HG03521 (cell line): ENCODE measurements at regions not wholly inside any gene's neighbourhood (a gene's known extent, or its start where the extent isn't known, plus 50 kb on each side); places are given as distances from the start of the nearest gene placed in this dataset.
"Not testable (repeated sequence)": the region's sequence is repeated elsewhere in the genome, so short reads cannot be mapped to it uniquely, and the experiment has no call there.

Experiments
- ATAC-seq: cut with Tn5 transposase; IDR thresholded peaks from one replicate; pipeline ENCODE4 v1.9.1; 2021; ENCODE audit warnings: mild to moderate bottlenecking, moderate library complexity; ENCODE audit not compliant: unreplicated experiment

DNA sequence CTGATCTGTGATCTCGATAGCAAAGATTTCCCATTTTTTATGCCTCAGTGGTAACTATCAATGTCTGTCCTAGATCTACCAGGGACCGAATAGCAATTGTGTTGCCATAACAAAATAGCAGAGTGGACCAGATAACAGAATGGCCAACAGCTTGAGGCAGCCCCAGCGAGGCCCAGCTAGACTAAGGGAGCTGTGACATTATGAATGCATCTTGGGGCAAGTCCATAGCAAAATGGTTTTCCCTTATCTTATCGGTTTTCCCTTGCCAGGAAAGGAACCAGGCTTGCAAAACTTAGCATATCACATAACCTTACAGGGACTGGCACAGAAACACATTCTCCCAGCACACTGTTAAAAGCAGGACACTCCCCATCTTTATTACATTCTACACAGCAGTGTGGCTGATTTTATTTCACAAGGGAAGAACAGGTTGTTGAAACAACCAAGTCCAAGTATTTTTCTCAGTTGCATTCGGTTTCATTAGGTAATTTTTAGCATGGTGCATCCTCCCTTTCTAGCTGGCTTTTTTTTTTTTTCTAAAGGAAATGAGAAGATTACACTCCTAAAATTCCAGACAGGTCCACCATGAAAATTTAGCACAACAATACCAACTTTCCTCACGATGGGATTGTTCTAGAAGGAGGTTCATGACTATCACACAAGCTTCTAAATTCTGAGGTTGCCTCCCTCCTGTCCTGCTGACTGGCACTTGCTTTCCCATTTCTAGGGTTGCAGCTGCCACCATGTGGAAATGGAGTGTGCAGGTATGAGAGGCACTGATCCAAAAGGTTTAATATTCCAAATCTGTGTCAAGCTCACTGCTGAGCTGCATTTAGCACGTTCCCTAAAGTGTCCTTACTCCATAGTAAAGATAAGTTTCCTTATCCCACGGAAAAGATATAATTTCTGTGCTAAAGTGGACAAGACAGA lies 97.0 kb upstream of the SLC35G4 start:
- ATAC-seq, result no peak

DNA sequence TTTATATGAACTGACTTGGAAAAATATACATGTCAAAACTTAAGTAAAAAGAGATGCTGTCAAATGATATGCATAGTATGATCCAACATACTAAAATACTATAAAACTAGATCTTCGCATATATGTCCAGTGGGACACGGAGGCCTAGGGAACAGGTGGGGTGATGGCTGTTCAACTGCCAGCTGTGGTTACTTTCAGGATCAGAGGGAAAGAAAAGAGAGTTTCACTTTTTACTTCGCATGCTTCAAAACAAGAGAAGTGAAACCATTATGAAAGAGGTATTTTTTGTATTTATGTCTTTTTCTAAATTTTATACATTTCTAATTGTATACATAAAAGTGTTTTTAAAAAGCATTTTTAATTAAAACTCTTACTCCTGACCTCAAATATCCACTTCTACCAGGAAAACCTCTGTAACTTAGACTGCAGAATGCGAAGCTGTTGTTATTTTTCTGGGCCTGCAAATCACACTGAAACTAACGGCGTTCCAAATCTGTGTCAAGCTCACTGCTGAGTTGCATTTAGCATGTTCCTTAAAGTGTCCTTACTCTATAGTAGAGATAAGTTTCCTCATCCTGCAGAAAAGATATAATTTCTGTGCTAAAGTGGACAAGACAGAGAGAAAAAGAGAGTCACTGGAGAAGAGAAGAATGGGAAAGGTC lies 97.8 kb upstream of the SLC35G4 start:
- ATAC-seq, result no peak

DNA sequence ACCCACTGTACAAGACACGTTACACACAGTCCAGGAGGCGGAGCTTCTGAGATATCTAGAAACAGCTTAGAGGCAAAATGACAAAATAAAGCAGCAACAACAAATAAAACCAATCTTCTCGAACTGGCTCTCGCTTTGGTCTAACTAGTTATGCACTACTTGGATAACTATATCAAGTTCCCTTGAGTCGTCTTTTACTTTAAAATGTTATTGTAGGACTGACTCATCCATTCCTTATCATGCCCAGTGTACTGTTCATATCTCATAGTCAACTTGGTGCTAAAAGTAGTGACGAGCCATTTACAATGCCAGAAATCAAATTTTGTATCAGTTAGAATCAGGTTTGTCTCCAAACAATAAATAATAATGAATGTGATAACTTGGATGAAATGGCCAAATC lies 102.5 kb upstream of the SLC35G4 start:
- ATAC-seq, result no peak

DNA sequence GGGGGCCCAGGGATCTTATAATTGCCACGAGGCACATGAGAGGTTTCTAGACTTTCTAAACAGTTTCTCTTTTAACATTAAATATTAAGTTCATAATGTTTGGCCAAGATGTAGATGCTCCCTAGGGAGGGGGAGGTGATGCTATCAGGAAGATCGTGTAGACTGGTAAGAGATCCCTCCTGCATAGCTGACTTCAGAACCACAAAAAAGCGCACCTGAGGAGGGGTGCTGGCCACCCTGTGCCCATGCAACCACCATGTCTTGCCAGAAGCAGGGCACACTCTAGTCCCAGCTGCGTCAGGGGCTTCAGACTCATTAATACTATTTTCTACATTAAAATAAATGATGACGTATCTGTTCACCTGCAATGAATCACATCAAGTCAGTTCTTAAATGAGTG lies 103.4 kb upstream of the SLC35G4 start:
- no peak for ATAC-seq

DNA sequence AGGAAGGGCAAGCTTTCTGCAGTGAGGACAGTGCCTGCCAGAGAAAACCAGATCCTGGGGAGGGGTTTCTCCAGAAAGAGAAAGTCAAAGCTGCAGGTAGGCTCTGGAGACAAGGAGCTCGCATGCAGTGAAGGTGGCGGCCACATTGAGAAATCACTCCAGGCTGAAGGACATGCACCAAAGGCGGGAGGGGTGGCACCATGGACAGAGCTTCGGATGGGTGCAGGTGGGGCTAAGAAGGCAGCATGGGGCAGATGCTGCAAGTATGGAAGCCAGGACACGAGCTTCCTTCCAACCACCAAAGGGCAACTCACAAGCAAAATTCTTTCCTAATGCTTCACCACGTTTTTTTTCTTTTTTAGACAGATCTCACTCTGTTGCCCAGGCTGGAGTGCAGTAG lies 104.4 kb upstream of the SLC35G4 start:
- ATAC-seq, result no peak

DNA sequence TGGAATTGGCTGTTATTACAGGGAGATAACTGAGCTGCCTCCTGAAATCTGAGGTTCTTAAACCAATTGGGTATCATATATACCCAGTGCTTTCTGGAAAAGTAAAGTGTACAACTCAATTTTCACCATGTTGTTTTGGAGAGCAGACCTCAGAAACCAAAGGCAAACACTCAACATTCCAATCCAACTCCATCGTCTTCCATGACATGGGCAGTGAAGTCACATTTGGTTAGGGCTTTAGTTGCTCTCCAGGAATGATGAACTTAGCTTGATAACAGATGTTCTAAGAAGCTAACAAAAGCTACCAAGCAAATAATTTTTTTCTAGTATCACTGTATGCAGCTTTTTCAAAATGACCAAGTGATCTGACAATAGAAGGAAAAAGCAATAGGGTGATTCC lies 107.0 kb upstream of the SLC35G4 start:
- ATAC-seq, result no peak

DNA sequence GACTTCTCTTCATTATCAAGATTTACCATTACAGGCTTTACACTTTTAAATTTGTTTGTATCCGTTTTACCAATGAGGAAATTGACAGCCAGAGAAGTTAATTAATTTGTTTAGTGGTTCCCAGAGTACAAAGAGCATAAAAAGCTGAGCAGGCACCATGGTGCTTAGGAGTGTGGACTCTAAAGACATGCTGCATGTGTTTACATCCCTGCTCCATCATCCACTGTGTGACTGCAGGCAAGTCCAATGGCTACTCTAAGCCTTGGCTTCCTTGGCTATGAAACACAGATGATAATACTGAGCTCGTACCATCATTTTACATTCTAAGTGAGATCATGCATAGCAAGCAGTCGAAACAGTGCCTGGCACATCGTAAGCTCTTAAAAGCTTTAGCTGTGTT lies 108.0 kb upstream of the SLC35G4 start:
- ATAC-seq, result no peak

DNA sequence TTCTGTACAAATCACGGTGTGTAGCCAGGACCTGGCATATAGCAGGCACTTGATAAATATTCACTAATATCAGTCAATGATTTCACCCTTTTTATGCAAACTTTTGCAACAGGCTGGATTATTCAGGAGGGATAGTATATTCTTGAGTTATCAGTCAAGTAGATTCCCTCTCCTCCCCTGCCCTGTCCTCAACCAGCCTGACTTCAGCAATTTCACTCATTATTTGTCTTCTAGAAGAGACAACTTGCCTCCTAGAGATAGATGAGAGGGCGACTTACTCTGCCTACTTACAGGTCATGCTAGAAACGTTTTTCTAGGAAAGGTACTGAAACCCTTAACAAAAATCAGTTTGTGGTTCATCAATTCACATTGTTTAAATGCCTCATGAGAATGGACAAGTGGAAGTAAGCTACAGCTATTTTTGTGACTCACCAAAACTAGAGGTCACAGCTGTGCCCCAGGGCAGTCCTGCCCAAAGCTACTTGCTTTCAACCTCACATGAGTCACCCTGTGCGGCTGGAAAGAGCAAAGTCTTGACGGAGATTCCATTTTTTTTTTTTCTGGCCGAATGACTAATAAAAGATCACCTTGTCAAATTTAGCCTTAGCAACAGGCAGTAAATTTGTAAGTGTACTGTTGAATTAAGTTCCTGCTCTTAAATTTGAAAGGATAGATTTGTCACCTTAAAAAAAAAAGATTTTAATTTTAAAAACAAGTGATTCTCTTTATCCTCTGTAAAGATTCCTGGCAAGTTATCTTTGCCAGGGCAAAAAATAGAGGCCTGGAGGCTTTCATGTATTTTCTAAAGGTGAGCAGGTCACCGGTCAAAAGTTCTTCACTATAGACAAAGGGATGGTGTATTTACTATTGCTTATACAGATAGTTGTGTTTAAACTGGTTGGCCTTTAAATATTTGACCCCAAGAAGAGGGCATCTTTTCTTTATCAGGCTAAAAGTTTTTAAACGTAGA lies 109.0 kb upstream of the SLC35G4 start:
- ATAC-seq, result peak; percentile 79

DNA sequence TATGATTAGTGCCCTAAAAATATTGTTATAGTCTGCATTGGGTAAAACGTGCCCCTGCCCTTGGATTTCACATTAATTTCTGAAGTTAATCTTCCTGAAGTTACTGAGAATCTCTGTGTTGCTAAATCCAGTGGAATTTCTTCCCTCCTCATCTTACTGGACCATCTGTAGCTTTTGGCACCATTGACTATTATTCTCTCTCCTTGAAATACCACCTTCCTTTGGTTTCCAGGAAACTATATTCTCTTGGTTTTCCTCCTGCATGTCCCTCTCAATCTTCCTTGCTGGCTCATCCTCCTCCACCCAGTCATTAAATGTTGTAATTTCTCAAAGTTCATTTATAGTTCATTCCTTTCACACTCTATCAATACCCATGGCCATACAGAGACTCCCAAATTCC lies 110.6 kb upstream of the SLC35G4 start:
- ATAC-seq, result no peak

DNA sequence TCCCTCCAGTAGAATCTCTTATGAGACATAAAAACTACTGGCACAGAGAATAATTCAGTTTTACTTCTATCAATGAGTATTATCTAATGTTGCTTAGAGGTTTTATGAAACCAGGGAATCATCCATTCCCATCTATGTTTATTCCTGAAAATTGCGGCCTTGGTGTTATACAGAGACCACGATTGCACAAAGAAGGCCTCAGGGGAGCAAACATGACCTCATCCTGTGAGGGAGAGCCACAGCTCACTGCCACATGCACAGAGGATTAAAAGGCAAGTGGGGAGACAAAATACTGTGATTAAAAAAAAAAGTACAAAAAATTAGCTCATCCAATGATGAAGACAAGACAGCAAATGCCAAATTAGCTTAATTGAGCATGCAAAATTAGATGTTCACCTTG lies 111.8 kb upstream of the SLC35G4 start:
- ATAC-seq, result no peak

DNA sequence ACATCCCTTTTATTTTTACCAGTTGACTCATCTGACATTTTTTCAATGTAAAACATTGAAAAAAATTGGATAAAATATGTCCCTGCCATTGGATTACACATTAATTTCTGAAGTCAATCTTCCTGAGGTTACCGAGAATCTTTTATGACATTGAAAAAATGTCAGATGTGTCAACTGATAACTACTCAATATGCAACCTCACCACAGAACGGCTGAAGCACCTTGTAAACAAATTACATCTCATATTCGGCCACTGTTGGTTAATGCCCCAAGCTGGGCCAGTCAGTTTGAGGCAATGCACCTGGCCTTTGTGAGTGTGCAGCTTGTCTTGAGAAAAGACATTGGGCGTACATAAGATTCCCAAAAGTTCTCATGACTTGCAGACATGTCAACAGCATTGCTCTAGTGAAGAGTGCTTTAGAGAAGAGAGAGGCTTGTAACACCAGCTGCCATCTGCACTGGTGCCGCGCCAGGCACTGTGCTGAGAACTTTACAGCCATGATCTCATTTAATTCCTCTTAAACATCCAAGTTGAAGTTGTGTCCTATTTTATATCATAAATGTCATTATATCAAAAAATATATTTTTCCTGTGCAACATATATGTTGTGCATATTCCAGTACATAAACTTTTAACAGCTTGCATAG lies 112.7 kb upstream of the SLC35G4 start:
- no peak for ATAC-seq

DNA sequence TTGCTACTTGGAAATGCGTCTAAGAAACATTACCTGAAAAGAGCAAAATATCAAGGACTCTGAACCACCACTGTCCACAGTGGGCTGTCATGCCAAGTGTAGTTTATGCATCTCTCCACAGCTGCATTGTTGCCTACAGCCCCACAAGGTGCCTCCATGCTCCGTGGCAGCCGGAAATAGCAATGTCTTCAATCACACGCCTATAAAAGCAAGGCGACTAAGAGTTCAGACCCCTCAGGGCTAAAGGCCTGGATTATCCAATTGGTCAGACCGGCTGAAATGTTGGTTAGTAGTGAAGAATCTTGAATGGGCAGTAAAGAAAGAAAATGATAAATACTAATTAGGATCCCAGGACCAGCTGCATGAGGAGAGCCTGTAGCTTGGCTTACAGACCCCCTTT lies 114.0 kb upstream of the SLC35G4 start:
- no peak for ATAC-seq

DNA sequence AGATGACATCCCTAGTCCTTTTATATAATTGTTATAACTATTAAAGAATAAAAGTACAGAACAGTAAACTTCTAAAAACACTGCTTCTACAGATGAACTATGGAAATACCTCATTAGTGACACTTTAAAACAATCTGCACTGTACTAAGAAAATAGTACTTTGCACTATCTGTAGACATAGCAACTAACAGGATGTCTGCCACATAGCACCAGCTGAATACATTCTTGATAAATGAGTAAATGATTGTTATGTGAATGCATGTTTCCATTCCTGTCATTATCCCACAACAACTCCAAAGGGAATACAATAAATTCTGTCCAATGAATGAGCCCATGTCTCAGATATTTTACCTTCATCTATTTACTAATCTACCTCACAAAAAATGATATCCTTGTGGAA lies 115.3 kb upstream of the SLC35G4 start:
- ATAC-seq, result no peak

DNA sequence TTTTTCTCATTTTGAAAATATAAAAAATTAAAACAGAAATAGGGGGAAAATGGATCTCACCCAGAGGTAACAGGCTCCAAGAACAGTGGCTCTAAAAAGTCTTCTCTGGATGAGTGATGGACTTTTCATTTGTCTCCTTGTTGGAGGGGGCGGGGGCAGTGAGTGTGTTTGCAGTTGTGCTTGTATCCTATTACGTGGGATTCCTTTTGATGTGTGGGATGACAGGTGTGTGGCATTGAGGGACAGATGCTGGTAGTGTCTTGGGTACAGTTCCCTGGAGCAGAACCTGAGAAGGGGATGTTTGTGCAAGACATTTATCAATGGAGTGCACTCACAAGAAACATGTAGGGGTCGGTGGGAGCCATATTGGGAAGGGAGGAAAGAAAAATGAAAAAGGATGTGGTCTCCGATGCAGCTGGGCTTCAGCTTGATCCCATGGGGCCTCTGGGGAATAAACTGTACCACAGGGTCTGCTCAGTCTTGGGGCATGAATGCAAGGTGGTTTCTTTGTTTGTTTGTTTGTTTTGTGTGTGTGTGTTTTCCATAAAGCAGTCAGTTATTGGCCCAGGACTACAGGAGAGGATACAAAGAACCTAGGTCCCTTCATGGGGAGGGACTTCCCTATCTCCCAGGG lies 120.0 kb upstream of the SLC35G4 start:
- ATAC-seq, result no peak

DNA sequence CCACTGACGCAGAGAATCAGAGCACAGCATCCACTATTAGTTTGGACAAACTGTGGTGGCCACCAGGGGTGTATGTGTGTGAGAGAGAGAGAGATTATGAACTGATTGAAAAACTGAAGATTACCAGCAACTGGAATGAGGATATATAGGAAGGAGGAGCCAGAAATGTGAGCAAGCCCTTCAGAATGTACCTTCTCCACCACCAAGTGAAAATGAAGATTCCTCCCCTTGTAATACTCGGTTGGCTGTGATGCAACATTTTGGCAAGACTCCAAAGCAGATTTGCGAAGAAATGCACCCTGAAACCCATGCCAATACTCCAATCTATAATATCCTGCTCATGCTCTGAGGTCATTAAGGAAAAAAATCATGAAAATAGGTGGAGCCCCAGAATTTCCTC lies 121.2 kb upstream of the SLC35G4 start:
- ATAC-seq, result no peak

DNA sequence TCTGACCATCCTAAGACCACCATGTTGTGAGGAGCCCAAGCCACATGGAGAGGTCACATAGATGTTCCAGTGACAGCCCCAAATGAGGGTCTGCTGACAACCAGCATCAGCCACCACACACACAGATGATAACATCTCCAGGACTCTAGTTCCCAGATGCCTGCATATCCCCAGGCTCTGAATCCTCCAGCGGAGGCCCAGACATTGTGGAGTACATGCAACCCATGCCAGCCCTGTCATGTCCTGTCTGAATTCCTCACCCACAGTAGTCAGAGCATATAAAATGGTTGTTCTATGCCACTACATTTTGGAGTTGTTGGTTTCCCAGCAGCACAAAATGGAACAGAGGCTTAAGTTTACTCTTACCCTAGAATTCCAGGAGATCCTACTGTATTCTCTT lies 122.0 kb upstream of the SLC35G4 start:
- ATAC-seq, result no peak

DNA sequence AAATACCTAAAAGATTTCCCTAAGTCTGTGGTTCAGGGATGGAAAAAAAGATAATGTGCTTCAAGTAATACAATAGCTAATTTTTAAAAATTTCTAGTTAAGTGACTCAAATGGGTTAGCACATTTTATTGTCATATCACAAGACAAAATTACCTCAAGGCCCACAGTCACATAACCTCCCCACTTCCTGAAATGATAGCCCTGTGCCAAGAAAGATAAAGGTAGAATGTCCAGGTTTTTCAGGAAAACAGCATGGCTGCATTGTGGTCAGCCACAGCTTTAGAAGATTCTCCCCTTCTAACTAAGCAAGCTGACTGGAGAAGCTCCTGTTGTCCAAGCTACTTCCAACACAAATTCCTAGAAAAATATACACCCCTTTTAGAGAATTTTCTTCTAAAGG lies 127.1 kb upstream of the SLC35G4 start:
- ATAC-seq, result no peak

DNA sequence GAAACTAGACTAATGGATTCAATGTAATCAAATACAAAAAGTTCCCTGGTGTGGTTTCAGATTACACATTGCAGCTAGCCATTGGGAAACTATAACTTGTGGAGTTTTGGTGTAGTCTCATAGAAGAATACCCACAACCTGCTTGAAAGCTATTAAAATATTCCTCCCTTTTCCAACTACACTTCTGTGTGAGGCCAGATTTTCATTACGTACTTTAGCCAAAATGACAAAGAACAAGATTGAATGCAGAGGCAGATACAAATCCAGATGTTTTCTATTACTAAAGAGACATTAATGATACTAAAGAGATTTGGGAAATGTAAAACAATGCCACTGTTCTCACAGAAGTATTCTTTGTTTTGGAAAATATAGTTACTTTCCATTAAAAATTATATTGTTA lies 128.7 kb upstream of the SLC35G4 start:
- ATAC-seq, result no peak

DNA sequence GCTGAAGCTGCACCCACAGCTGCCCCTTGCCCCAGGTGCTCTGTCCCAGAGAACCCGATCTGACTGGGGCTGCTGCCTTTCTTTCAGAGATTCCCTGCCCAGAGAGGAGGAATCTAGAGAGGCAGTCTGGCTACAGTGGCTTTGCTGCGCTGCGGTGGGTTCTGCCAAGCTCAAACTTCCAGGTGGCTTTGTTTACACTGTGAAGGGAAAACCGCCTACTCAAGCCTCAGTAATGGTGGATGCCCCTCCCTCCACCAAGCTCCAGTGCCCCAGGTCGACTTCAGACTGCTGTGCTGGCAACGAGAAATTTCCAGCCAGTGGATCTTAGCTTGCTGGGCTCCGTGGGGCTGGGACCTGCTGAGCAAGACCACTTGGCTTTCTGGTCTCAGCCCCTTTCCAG lies 130.4 kb upstream of the SLC35G4 start:
- not testable (repeated sequence) for ATAC-seq

DNA sequence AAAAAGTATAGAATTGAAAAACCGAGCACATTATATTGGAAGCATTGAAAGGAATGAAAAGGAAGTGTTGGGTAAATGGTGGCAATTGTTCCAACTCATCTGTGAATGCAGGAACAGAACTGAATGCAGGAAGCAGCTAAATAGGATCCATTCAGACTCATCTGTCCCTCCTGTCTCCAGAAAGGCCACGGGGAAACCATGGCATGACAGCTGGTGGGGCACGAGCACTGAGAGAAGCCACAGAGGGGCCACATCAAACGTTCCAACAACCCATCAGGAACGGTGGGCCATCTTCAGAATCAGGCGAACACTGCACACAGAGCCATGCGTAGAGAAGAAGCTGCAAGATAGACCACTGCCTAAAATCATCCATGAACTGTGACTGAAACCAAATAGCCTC lies 138.5 kb upstream of the SLC35G4 start:
- ATAC-seq, result no peak
